Muscle of back (tissue), 3 donors: ENCODE measurements at regions not wholly inside any gene's neighbourhood (a gene's known extent, or its start where the extent isn't known, plus 50 kb on each side); places are given as distances from the start of the nearest gene placed in this dataset.
A peak's percentile ranks its signal among the peaks of the same experiment; 100 is the strongest.

Experiments
- DNase-seq, 3 donors: peaks; one replicate each; pipeline versions ENCODE4 v3.0.0 to v3.0.0-alpha.2; 2013

DNA sequence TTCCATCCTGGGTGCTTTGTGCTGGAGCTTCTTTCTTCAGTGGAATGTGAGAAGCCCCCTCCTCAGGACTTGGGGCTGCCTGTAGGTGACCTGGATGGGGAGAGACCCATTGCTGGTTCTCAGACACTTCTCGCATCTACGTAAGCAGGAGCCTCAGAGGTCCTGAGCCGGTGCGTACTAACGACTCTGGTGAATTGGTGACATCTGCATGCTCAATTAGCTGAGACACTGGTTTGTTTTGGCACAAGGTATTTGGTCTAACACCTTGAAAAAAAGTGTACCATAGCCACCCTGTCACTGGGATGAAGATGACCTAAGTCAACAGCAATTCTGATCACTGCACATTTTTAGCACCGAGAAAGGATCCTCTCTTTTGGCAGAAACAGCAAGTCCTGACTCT lies 57.7 kb downstream of the LRRC30 start:
- DNase-seq, result no peak

DNA sequence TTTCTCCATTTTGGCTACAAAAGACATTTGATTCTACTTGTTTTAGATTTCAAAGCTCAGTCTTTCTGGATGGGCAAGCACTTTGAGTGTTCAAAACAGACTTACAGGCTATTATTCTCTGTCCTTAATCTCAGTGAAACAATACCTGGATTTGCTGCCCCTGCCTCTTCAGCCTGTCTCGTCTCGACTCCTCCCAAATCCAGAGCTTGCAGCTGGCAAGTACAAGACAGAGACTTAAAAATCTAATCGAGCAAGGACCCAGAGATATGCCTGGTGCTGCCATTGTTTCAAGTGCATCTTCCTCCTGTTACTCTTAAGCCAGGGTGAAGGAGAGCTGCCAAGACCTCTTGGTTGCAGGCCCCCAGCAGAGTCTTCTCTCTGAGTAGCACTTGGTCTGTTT lies 59.2 kb downstream of the LRRC30 start:
- DNase-seq, result no peak

- peak in 1 of 3 donors; percentile 13 for DNase-seq
Observed at GRCh38 chr18:7291046-7291445, 60.2 kb downstream of the LRRC30 start.

- DNase-seq, result no peak
Observed at GRCh38 chr18:7298149-7298548, 67.3 kb downstream of the LRRC30 start.

DNA sequence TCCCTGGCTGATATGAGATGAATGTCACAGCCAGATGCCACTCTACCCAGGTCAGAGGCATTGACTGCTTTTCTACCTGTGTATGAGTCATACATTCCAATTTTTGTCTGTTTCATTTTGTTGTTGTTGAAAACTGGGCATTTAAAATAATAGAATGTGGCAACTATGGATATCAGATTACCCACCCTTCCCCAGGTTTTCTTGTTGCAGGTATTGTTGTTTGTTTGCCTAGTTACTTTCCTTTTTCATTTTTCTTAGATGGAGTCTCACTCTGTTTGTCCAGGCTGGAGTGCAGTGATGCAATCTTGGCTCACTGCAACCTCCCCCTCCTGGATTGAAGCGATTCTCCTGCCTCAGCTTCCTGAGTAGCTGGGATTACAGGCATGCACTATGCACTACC lies 70.2 kb downstream of the LRRC30 start:
- DNase-seq, result no peak

DNA sequence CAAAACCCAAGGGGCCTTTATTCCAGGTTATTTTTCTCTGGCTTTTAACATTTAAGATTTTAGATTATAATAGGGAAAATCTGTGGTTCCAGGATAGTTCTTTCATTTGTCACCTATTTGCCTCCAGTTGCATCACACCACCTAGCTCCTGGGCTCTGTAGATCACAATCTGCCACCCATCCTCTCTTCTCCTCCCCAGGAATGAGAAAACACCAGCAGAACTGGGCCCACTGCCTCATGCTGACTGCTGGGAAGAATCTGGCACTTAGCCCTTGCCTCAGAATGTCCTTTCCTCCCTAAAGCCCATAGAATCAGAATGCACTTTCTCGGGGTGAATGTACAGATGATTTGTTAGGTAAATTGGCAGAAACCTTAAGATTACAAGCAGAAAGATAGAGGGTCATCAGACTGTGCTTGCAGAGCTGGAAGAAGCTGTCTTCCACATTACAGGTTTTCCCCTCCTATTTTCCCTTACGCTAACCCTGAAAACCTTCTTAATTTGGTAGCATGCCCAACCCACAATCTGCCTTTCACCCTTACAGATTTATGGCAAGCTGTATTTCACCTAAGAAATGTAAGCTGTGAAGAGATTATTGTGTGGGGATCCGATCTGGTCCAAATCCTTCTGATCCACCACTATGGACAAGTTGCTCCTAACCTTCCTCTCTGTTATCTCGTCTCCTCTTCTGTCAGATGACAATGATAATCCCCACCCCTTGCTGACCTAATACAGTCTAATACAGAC lies 72.6 kb downstream of the LRRC30 start:
- peak in 1 of 3 donors; percentile 13 for DNase-seq

- no peak for DNase-seq
Observed at GRCh38 chr18:7304061-7304370, 73.1 kb downstream of the LRRC30 start.

DNA sequence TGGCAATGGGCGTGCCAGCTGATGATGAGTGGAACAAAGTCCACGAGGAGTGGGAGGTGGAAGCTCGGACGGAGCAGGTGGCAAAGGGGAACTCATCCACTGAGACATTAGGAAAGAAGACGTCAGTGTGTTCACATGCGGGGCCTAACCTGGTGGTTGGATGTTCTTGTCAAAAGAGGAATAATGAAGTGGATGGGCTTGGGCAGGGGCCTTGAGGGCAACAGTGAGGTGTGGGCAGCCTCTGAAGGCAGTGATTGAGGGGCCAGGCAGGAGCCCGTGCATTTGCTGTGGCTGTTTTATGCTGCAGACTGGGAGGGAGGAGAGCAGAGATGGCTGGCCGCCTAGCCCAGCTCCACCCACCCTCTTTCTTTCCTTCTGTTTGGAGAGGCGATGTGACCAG lies 74.5 kb downstream of the LRRC30 start:
- no peak for DNase-seq

- peak in 2 of 3 donors; percentile 35 to 56 for DNase-seq
Observed at GRCh38 chr18:7307030-7307429, 76.1 kb downstream of the LRRC30 start.

DNA sequence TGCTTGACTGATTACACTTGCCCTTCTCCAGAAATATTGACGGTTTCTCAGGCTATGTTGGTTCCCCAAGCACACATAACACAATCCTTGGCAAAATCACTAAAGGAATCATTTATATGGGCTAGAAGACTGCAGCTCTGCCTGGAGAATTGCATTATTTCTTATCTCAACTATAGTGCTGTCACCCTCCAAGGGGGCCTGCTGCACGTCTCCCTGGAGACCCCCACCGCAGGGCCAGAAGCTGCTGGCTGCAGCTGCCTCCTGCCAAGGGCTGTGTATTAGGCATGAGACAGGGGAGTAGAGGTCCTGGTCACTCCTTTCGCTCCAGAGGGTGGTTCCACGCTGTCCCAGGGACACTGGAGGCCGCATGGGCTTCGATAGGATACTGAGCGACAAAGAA lies 76.6 kb downstream of the LRRC30 start:
- peak in 1 of 3 donors; percentile 37 for DNase-seq

- DNase-seq, result no peak
Observed at GRCh38 chr18:7317804-7318231, 86.9 kb downstream of the LRRC30 start.

DNA sequence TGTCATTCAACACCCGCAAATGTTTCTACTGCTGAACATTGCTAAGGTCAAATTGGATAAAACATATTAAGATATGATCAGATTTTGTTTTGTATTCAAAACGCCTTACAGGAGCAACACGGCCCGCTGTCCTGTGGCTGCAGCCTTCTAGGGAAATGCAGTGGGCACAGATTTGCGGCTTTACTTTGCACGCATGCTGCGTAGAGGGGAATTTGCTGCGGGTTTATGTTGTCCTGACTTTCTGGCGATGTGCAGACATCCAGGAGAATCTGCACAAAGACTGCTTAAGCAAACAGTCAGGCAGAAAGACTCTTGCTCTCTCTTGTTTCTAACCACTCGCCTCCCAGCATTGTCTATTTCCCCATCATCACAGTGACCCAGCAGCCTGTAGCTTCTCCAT lies 88.3 kb downstream of the LRRC30 start:
- no peak for DNase-seq

DNA sequence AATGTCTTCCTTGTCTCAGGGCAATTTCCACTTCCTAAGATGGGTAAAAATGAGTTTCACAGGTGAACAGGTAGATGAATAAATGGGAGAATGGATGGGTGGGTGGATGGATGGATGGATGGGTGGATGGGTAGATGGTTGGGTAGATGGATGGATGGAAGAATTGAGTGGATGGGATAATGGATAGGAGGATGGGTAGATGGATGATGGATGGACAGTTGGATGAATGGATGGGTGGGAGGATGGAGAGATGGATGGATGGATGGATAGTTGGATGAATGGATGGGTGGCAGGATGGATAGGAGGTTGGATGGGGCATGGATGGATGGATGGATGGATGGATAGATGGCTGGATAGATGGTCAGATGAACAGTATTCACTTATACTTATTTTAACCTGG lies 90.9 kb downstream of the LRRC30 start:
- DNase-seq, result no peak

DNA sequence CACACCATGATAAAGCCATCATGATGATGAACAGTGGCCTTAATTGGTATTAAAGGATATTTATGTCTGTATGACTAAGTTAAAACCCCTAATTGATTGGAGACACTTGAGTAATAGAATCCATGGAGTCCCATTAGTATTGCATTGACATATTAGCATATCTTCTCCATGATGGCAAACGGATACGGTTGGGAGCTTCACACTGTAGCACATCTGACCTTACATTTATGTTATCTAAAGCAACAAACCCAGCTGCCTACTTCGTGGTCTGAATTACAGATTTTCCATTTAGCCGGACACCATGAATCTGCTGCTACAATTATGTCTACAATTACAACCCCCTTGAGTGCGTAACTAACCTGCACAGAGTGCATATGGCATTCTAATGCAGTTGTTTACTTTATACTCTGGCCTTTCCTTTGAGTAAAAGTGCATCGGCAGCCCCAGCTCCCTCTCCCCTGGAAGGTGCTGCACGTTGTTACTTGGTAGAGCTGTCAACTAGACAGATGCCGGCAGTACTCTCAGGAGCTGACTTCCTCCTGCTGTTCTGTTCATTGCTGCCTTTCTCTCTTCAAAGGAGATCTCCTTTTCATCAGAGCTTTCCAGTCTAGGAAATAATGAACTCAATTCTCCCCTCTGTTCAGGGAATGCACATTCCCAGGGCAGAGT lies 92.1 kb downstream of the LRRC30 start:
- no peak for DNase-seq

- no peak for DNase-seq
Observed at GRCh38 chr18:7325126-7325430, 94.2 kb downstream of the LRRC30 start.

DNA sequence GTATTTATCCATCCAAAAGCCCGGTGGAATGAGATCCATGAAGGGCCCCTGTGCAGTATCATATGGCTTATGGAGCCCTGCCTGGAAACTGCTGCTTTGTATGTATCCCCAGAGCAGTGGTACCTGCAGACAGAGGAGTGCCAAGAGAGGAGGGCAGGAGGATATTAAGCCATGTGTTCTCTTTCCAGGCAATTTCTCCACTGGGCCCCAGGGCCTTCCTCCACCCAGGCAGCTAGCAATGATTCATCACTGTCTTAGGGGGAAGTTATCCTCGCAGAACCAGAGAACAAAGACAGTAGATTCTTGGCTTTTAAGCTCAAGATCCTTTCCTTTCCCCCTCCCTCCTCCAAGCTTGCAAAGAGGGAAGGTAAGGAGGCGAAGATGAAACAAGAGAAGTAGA lies 98.1 kb downstream of the LRRC30 start:
- DNase-seq, result no peak

DNA sequence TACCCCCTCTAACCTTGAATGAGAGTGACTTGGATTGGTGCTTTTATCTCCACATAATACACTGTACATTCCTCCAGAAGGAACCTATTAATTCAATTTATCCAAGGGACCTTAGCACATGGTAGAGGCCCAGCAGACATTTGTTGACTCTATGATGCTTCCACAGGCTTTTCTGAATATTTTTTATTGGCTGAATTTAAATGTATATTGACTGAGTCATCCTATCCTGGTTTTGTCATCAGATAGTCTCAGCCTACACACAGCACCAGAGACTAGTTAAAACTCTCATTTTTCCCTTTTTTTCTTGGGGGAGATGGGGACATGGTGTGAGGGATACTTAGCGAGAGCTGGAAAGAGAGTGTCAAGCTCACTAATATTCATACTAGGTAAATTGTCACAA lies 101.6 kb downstream of the LRRC30 start:
- DNase-seq, result no peak

- DNase-seq, result no peak
Observed at GRCh38 chr18:7333025-7333562, 102.2 kb downstream of the LRRC30 start.

GRCh38 chr18:7334973-7335568 lies 104.2 kb downstream of the LRRC30 start:
- no peak for DNase-seq

DNA sequence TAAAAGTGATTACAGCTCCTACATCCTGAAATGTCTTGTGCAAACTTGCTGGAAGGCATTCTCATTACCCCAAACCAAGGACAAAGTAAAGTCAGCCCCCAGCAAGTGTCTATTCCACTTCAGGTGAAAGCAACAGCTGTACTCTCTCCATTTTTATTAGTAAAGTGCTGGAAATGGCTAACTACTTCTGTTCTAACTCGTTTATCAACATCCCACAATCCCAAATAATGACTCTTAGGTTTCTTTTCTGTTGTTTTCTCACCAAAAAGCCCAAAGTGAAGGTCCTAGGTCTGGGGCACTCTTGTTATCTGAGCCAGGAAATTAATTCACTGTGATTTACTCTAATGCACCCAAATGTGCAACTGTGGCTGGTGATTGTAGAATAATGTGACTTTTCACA lies 105.7 kb downstream of the LRRC30 start:
- no peak for DNase-seq

- no peak for DNase-seq
Observed at GRCh38 chr18:7338846-7339245, 108.0 kb downstream of the LRRC30 start.

- DNase-seq, result no peak
Observed at GRCh38 chr18:7341581-7342337, 110.9 kb downstream of the LRRC30 start.
